Lower leg skin (tissue), 3 donors: ENCODE measurements at regions not wholly inside any gene's neighbourhood (a gene's known extent, or its start where the extent isn't known, plus 50 kb on each side); places are given as distances from the start of the nearest gene placed in this dataset.

ENCODE experiments used
- POLR2A ChIP-seq, 2 donors: fragments of 450-650 bp; IDR thresholded peaks; one replicate each; pipeline ENCODE4 v1.6.1; 2016 to 2017; ENCODE audit warnings: antibody characterized with exemption in 2 of 2, mild to moderate bottlenecking in 1 of 2, moderate library complexity in 1 of 2
- TF ChIP-seq, protein P1 (sequence below), 3 donors: fragments of 450-650 bp; IDR thresholded peaks; one replicate each; pipeline ENCODE4 v1.5.1; 2016; ENCODE audit warnings: antibody characterized with exemption in 3 of 3, mild to moderate bottlenecking in 3 of 3, moderate library complexity in 2 of 3

DNA sequence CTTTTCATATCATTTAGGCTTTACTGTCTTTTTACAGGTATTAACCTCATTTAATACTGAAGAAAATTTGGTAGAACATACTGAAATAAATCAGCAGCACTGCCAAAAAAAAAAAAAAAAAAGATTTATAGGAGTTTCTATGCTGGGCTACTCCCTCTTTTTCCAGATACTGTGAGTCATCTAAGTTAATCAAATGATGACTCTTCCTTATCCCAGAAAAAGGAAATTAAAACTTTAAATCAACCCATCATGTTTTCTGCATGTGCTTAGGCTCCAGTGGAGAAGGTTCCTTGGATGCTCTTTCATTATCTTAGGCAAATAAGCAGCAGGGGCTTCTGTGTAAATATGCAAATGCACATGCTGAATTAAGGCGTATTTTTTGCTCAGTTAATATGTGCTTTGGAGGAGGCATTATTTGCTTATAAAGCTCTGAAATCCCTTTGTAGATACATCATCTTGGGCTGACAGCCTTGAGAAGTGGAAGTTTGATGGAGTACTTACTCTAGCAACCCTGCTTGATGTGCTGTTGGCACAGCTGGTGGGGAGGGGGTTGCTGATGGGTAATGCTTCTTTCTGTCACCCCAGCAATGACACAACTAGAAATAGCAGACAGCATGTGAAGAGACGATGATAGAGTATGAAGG, 136.1 kb downstream of the C4orf33 start:
- TF ChIP-seq, protein P1, sequence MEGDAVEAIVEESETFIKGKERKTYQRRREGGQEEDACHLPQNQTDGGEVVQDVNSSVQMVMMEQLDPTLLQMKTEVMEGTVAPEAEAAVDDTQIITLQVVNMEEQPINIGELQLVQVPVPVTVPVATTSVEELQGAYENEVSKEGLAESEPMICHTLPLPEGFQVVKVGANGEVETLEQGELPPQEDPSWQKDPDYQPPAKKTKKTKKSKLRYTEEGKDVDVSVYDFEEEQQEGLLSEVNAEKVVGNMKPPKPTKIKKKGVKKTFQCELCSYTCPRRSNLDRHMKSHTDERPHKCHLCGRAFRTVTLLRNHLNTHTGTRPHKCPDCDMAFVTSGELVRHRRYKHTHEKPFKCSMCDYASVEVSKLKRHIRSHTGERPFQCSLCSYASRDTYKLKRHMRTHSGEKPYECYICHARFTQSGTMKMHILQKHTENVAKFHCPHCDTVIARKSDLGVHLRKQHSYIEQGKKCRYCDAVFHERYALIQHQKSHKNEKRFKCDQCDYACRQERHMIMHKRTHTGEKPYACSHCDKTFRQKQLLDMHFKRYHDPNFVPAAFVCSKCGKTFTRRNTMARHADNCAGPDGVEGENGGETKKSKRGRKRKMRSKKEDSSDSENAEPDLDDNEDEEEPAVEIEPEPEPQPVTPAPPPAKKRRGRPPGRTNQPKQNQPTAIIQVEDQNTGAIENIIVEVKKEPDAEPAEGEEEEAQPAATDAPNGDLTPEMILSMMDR (IDR thresholded peaks at IDR 0.05), result no peak
- TF ChIP-seq POLR2A (IDR thresholded peaks at IDR 0.05), result no peak
